ENCODE measurements at regions not wholly inside any gene's neighbourhood (a gene's known extent, or its start where the extent isn't known, plus 50 kb on each side); places are given as distances from the start of the nearest gene placed in this dataset.

- H3K36me3 ChIP-seq (ENCODE audit: control insufficient read depth, insufficient read depth, low read length), result no peaks in the 10 kb centered on the region
- H3K4me3 ChIP-seq (ENCODE audit: low read depth, low read length), result no peak overlapping the region
- Mint-ChIP-seq H3K4me3 (ENCODE audit: unreplicated experiment) (no peak overlapping the region), H3K9me3 (ENCODE audit: unreplicated experiment) (peaks cover 22% of the 10 kb centered on the region), H3K27me3 (ENCODE audit: insufficient read depth, unreplicated experiment) (no peaks in the 10 kb centered on the region), H3K36me3 (ENCODE audit: insufficient read depth, unreplicated experiment) (no peaks in the 10 kb centered on the region), H3K27ac (ENCODE audit: unreplicated experiment) (no peak overlapping the region), H3K4me1 (ENCODE audit: low read depth, unreplicated experiment) (no peaks in the 10 kb centered on the region)
- H3K4me1 ChIP-seq, result no peaks in the 10 kb centered on the region
- no peaks in the 10 kb centered on the region for H3K9me3 ChIP-seq
- no peaks in the 10 kb centered on the region for H3K27me3 ChIP-seq (replicated peaks; ENCODE audit: control insufficient read depth, insufficient read depth, low read length)
- TF ChIP-seq CTCF (IDR thresholded peaks at IDR 0.05; ENCODE audit: insufficient read depth in 1 of 2, low read depth in 1 of 2, low read length in 1 of 2, severe bottlenecking in 1 of 2, unreplicated experiment in 1 of 2), result no peak
- no peak for DNase-seq
- intact Hi-C loops (cut with micrococcal nuclease; ENCODE audit: unreplicated experiment), result no loop called here
- POLR2A ChIA-PET, result no interaction called here
- CTCF ChIA-PET, result no interaction called here
- BruUV-seq (replicated peaks), result no TSS peak
These were observed 921.8 kb downstream of the VRK1 start for GRCh38 chr14:97718886-97719442.

GRCh38 chr14:97719931-97720330, 922.7 kb downstream of the VRK1 start:
- Histone ChIP-seq H3K9me3 (no peaks in the 10 kb centered on the region), H3K4me1 (no peaks in the 10 kb centered on the region), H3K36me3 (ENCODE audit: control insufficient read depth, insufficient read depth, low read length) (no peaks in the 10 kb centered on the region), H3K4me3 (ENCODE audit: low read depth, low read length) (no peak overlapping the region), H3K27me3 (replicated peaks; ENCODE audit: control insufficient read depth, insufficient read depth, low read length) (no peaks in the 10 kb centered on the region)
- ChIA-PET CTCF (no interaction called here), POLR2A (no interaction called here)
- no peaks in the 10 kb centered on the region for H3K4me1 Mint-ChIP-seq (ENCODE audit: low read depth, unreplicated experiment)
- no peak overlapping the region for H3K27ac Mint-ChIP-seq (ENCODE audit: unreplicated experiment)
- H3K36me3 Mint-ChIP-seq (ENCODE audit: insufficient read depth, unreplicated experiment), result no peaks in the 10 kb centered on the region
- peaks cover 22% of the 10 kb centered on the region for H3K9me3 Mint-ChIP-seq (ENCODE audit: unreplicated experiment)
- H3K4me3 Mint-ChIP-seq (ENCODE audit: unreplicated experiment), result no peak overlapping the region
- peaks cover 2% of the 10 kb centered on the region for H3K27me3 Mint-ChIP-seq (ENCODE audit: insufficient read depth, unreplicated experiment)
- no TSS peak for BruUV-seq (replicated peaks)
- intact Hi-C loops (cut with micrococcal nuclease; ENCODE audit: unreplicated experiment), result no loop called here
- no peak for TF ChIP-seq CTCF (IDR thresholded peaks at IDR 0.05; ENCODE audit: insufficient read depth in 1 of 2, low read depth in 1 of 2, low read length in 1 of 2, severe bottlenecking in 1 of 2, unreplicated experiment in 1 of 2)
- DNase-seq, result no peak

- intact Hi-C loops (cut with micrococcal nuclease; ENCODE audit: unreplicated experiment), result no loop called here
- H3K27ac Mint-ChIP-seq (ENCODE audit: unreplicated experiment), result no peak overlapping the region
- TF ChIP-seq CTCF (IDR thresholded peaks at IDR 0.05; ENCODE audit: insufficient read depth in 1 of 2, low read depth in 1 of 2, low read length in 1 of 2, severe bottlenecking in 1 of 2, unreplicated experiment in 1 of 2), result no peak
- no peak for DNase-seq
- no peaks in the 10 kb centered on the region for H3K4me1 ChIP-seq
- CTCF ChIA-PET, result no interaction called here
- BruUV-seq (replicated peaks), result no TSS peak
- H3K9me3 ChIP-seq, result no peaks in the 10 kb centered on the region
- no peaks in the 10 kb centered on the region for H3K4me1 Mint-ChIP-seq (ENCODE audit: low read depth, unreplicated experiment)
- peaks cover 29% of the 10 kb centered on the region for H3K9me3 Mint-ChIP-seq (ENCODE audit: unreplicated experiment)
- H3K27me3 ChIP-seq (replicated peaks; ENCODE audit: control insufficient read depth, insufficient read depth, low read length), result no peaks in the 10 kb centered on the region
- no peak overlapping the region for H3K4me3 Mint-ChIP-seq (ENCODE audit: unreplicated experiment)
- H3K4me3 ChIP-seq (ENCODE audit: low read depth, low read length), result no peak overlapping the region
- H3K27me3 Mint-ChIP-seq (ENCODE audit: insufficient read depth, unreplicated experiment), result peaks cover 2% of the 10 kb centered on the region
- no peaks in the 10 kb centered on the region for H3K36me3 ChIP-seq (ENCODE audit: control insufficient read depth, insufficient read depth, low read length)
- POLR2A ChIA-PET, result no interaction called here
- H3K36me3 Mint-ChIP-seq (ENCODE audit: insufficient read depth, unreplicated experiment), result no peaks in the 10 kb centered on the region
These were observed 926.2 kb downstream of the VRK1 start for GRCh38 chr14:97723351-97723750.

Data from Caco-2 (cell line).